Brain microvascular endothelial cell (primary cell): ENCODE measurements at regions not wholly inside any gene's neighbourhood (a gene's known extent, or its start where the extent isn't known, plus 50 kb on each side); places are given as distances from the start of the nearest gene placed in this dataset.

Experiments
- DNase-seq: peaks from one replicate; pipeline ENCODE4 v3.0.0-alpha.2; 2020
- H3K27ac ChIP-seq: fragments of 250-450 bp; sonication (Bioruptor Pico); 2 replicates; pipeline ENCODE4 v1.5.1; 2020; ENCODE audit warnings: mild to moderate bottlenecking, moderate library complexity
- H3K27me3 ChIP-seq: fragments of 250-450 bp; sonication (Bioruptor Pico); replicated peaks from 2 replicates; pipeline ENCODE4 v1.5.1; 2020; ENCODE audit warnings: mild to moderate bottlenecking
- H3K36me3 ChIP-seq: fragments of 250-450 bp; sonication (Bioruptor Pico); replicated peaks from 2 replicates; pipeline ENCODE4 v1.5.1; 2020; ENCODE audit warnings: mild to moderate bottlenecking
- H3K4me3 ChIP-seq: 2 replicates; pipeline ENCODE4 v1.5.1; 2011; ENCODE audit warnings: low read depth, mild to moderate bottlenecking, control low read depth, low read length, moderate library complexity
- in situ Hi-C: cut with HindIII; loops from 2 replicates; pipeline ENCODE4 v1.10.0; 2017; ENCODE audit warnings: low sequenced_read_pairs, low pct_ligation_motif_present
- TF ChIP-seq, protein P1 (sequence below): IDR thresholded peaks from 2 replicates; pipeline ENCODE4 v1.5.1; 2011; ENCODE audit warnings: low read depth, mild to moderate bottlenecking, moderate library complexity, low read length, control low read depth, inconsistent platforms; ENCODE audit errors: missing control alignments

- Histone ChIP-seq H3K36me3 (no peaks in the 10 kb centered on the region), H3K27me3 (no peaks in the 10 kb centered on the region), H3K27ac (no peak overlapping the region), H3K4me3 (no peak overlapping the region)
- no peak for DNase-seq
- in situ Hi-C loops: no loop called here
- TF ChIP-seq, protein P1, sequence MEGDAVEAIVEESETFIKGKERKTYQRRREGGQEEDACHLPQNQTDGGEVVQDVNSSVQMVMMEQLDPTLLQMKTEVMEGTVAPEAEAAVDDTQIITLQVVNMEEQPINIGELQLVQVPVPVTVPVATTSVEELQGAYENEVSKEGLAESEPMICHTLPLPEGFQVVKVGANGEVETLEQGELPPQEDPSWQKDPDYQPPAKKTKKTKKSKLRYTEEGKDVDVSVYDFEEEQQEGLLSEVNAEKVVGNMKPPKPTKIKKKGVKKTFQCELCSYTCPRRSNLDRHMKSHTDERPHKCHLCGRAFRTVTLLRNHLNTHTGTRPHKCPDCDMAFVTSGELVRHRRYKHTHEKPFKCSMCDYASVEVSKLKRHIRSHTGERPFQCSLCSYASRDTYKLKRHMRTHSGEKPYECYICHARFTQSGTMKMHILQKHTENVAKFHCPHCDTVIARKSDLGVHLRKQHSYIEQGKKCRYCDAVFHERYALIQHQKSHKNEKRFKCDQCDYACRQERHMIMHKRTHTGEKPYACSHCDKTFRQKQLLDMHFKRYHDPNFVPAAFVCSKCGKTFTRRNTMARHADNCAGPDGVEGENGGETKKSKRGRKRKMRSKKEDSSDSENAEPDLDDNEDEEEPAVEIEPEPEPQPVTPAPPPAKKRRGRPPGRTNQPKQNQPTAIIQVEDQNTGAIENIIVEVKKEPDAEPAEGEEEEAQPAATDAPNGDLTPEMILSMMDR: no peak
Observed at GRCh38 chr2:8628866-8629209, 53.0 kb upstream of the ID2 start.

DNA sequence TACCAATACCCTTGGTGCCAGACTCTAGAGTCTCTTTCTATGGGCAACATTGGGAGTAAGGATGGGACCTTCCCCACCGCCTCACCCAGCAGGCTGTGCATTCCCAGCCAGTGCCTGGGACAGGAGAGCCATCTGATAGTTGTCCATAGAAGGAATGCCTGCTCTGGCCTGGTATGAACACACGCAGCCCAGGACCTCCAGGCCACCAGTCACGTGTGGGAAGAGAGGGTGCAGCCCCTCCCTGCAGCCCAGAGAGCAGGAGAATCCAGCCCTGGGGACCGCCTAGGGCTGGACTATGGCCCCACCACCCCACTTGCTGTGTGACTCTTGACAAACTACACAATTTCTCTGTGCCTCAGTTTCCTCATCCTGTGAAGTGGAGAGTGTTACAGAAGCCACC lies 52.5 kb upstream of the ID2 start:
- H3K27me3 ChIP-seq: no peaks in the 10 kb centered on the region
- H3K36me3 ChIP-seq: no peaks in the 10 kb centered on the region
- TF ChIP-seq, protein P1: no peak
- H3K27ac ChIP-seq: no peak overlapping the region
- in situ Hi-C loops: no loop called here
- DNase-seq: no peak
- no peak overlapping the region for H3K4me3 ChIP-seq

DNA sequence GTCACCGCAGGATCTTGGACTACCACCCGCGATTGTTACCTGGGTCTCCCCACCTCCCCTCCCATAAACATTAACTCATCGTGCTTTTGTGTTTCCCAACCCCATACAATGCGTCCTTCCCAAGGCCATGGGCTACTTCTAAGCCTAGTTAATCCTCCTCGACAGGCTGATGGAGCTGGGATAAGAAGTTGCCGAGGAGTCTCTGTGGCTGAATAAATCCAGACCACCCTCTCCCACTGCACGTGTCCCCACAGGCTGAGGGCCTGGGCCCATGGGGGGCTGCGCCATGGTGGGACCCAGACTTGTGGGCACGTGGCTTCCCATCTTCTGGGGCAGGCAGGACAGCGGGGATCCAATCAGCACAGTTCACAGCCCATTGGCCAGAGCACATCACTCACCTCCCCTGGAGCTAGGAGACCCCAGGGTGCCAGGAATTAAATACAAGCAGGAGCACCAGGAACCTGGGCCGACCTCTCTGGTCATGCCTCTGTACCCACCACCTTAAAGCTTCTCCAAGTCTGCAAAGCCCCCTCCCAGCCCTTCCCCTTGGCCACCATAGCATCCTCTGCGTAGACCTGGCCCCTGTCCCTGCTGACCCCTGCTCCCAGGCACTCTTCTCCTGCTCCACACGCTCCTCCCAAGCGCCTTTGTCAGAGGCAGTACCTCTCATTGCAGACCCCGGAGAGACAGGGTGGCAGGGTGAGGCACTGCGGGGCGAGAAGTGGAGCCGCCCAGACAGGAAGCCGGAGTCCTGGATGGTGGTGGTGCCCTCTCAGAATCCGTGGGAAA lies 51.0 kb upstream of the ID2 start:
- in situ Hi-C loops: no loop called here
- TF ChIP-seq, protein P1: no peak
- Histone ChIP-seq H3K27me3 (no peaks in the 10 kb centered on the region), H3K27ac (no peak overlapping the region), H3K4me3 (no peak overlapping the region), H3K36me3 (no peaks in the 10 kb centered on the region)
- no peak for DNase-seq

DNA sequence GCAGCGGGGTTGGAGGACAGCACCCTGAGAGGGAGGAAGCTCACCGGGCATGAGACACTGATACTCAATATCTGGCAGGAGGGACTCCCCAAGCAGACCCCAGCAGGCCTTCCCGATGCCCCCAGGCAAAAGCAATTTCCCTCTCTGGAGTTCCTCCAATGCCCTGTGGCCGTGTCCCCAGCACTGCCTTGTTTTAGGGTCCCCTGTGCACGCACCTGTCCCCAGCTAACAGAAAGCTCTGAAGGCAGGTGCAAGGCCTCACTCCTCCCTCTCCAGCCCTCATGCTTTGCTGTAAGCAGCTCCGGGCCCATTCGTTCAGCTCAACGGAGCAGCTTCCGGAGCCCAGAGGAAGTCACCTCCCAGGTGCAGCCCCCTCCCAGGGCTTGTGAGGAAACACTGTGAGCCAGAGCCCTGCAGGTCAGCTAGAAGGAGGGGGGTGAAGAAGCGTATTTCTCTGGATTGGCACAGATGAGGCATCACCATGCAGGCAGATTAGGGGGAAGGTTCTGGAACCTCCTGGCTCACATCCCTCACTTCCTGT lies 50.3 kb upstream of the ID2 start:
- Histone ChIP-seq H3K4me3 (no peak overlapping the region), H3K27me3 (no peaks in the 10 kb centered on the region), H3K36me3 (no peaks in the 10 kb centered on the region), H3K27ac (no peak overlapping the region)
- in situ Hi-C loops: no loop called here
- TF ChIP-seq, protein P1: no peak
- no peak for DNase-seq
